DOHH2 (cell line): ENCODE measurements at regions not wholly inside any gene's neighbourhood (a gene's known extent, or its start where the extent isn't known, plus 50 kb on each side); places are given as distances from the start of the nearest gene placed in this dataset.

Source experiments
- EZH2phosphoT487 ChIP-seq: fragments of 200-600 bp; sonication (generic); IDR thresholded peaks from 2 replicates; pipeline ENCODE4 v1.6.1; 2017; ENCODE audit warnings: borderline replicate concordance, mild to moderate bottlenecking, antibody characterized with exemption, low read length, moderate library complexity, mixed read lengths
- TF ChIP-seq, protein P1 (sequence below): fragments of 200-600 bp; sonication (generic); IDR thresholded peaks from one replicate; pipeline ENCODE4 v1.5.1; 2014; ENCODE audit warnings: antibody characterized with exemption, mild to moderate bottlenecking, low read depth, low read length; ENCODE audit not compliant: poor library complexity, severe bottlenecking

DNA sequence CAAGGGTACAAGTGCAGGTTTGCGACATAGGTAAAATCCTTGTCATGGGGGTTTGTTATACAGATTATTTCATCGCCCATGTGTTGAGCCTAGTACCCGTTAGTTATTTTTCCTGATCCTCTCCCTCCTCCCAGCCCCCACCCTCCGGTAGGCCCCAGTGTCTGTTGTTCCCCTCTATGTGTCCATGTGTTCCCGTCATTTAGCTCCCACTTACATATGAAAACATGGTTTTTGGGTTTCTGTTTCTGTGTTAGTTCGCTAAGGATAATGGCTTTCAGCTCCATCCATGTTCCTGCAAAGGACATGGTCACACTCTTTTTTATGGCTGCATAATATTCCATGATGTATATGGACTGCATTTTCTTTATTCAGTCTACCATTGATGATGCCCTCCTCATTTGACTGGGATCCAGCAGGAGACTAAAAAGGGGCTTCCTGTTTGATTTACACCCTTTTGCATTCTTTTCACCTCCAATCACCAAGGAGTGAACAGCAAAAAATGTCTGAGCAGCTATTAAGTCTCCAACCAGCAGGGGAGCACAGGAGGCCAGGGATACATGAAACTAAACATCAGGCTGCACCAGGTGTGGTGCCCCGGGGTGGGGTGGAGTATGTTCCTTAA is 188.2 kb downstream of the SKIDA1 start:
- TF ChIP-seq, protein P1, sequence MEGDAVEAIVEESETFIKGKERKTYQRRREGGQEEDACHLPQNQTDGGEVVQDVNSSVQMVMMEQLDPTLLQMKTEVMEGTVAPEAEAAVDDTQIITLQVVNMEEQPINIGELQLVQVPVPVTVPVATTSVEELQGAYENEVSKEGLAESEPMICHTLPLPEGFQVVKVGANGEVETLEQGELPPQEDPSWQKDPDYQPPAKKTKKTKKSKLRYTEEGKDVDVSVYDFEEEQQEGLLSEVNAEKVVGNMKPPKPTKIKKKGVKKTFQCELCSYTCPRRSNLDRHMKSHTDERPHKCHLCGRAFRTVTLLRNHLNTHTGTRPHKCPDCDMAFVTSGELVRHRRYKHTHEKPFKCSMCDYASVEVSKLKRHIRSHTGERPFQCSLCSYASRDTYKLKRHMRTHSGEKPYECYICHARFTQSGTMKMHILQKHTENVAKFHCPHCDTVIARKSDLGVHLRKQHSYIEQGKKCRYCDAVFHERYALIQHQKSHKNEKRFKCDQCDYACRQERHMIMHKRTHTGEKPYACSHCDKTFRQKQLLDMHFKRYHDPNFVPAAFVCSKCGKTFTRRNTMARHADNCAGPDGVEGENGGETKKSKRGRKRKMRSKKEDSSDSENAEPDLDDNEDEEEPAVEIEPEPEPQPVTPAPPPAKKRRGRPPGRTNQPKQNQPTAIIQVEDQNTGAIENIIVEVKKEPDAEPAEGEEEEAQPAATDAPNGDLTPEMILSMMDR: no peak
- no peak for TF ChIP-seq EZH2phosphoT487
